H9 (cell line): ENCODE measurements at regions not wholly inside any gene's neighbourhood (a gene's known extent, or its start where the extent isn't known, plus 50 kb on each side); places are given as distances from the start of the nearest gene placed in this dataset.

Experiments
- DNase-seq: peaks from one replicate; pipeline ENCODE4 v3.0.0-alpha.2; 2017
- H2AFZ ChIP-seq: one replicate; pipeline ENCODE4 v1.6.1; 2013; ENCODE audit warnings: mild to moderate bottlenecking, low read length, control low read depth, moderate library complexity
- H2AK5ac ChIP-seq: 2 replicates; pipeline ENCODE4 v1.6.1; 2013; ENCODE audit warnings: low read length, control low read depth, mixed read lengths; ENCODE audit not compliant: insufficient read length
- H2BK120ac ChIP-seq: one replicate; pipeline ENCODE4 v1.6.1; 2013; ENCODE audit warnings: low read depth, mild to moderate bottlenecking, low read length, control low read depth, inconsistent platforms; ENCODE audit not compliant: poor library complexity, severe bottlenecking
- H2BK12ac ChIP-seq: 2 replicates; pipeline ENCODE4 v1.6.1; 2013; ENCODE audit warnings: low read length, control low read depth, mixed read lengths, low read depth; ENCODE audit not compliant: insufficient read length
- H2BK15ac ChIP-seq: 2 replicates; pipeline ENCODE4 v1.6.1; 2013; ENCODE audit warnings: low read depth, low read length, control low read depth
- H2BK20ac ChIP-seq: one replicate; pipeline ENCODE4 v1.6.1; 2013; ENCODE audit warnings: low read depth, mild to moderate bottlenecking, low read length, control low read depth, inconsistent platforms; ENCODE audit not compliant: poor library complexity, severe bottlenecking
- H2BK5ac ChIP-seq: 2 replicates; pipeline ENCODE4 v1.6.1; 2013; ENCODE audit warnings: low read length, control low read depth, mixed read lengths; ENCODE audit not compliant: insufficient read length
- H3K14ac ChIP-seq: 2 replicates; pipeline ENCODE4 v1.6.1; 2013; ENCODE audit warnings: low read length, control low read depth; ENCODE audit not compliant: insufficient read depth
- H3K18ac ChIP-seq: 2 replicates; pipeline ENCODE4 v1.6.1; 2013; ENCODE audit warnings: low read depth, mild to moderate bottlenecking, mixed read lengths, low read length, control low read depth; ENCODE audit not compliant: insufficient read length
- H3K23ac ChIP-seq: 2 replicates; pipeline ENCODE4 v1.6.1; 2013; ENCODE audit warnings: low read length, control low read depth, mixed read lengths, low read depth; ENCODE audit not compliant: insufficient read length
- H3K23me2 ChIP-seq: 2 replicates; pipeline ENCODE4 v1.6.1; 2013; ENCODE audit warnings: low read depth, mild to moderate bottlenecking, mixed read lengths, low read length, control low read depth; ENCODE audit not compliant: insufficient read length, poor library complexity, severe bottlenecking
- H3K27ac ChIP-seq: 2 replicates; pipeline ENCODE4 v1.5.1; 2013; ENCODE audit warnings: low read length, control low read depth, mixed read lengths, low read depth; ENCODE audit not compliant: insufficient read length
- H3K27me3 ChIP-seq: 2 replicates; pipeline ENCODE4 v1.6.1; 2013; ENCODE audit warnings: low read length, control low read depth, inconsistent platforms; ENCODE audit not compliant: insufficient read depth
- H3K4ac ChIP-seq: 2 replicates; pipeline ENCODE4 v1.6.1; 2013; ENCODE audit warnings: low read depth, mild to moderate bottlenecking, control low read depth, inconsistent platforms, low read length, moderate library complexity
- H3K4me1 ChIP-seq: 2 replicates; pipeline ENCODE4 v1.6.1; 2013; ENCODE audit warnings: low read length, control low read depth, inconsistent platforms; ENCODE audit not compliant: insufficient read depth
- H3K4me2 ChIP-seq: 2 replicates; pipeline ENCODE4 v1.6.1; 2013; ENCODE audit warnings: low read length, control low read depth, mixed read lengths; ENCODE audit not compliant: insufficient read length, insufficient read depth
- H3K56ac ChIP-seq: 2 replicates; pipeline ENCODE4 v1.6.1; 2013; ENCODE audit warnings: low read depth, mild to moderate bottlenecking, mixed read lengths, low read length, control low read depth; ENCODE audit not compliant: insufficient read length
- H3K79me1 ChIP-seq: 2 replicates; pipeline ENCODE4 v1.6.1; 2013; ENCODE audit warnings: low read depth, mild to moderate bottlenecking, moderate library complexity, low read length, control low read depth, inconsistent platforms; ENCODE audit not compliant: insufficient read depth, poor library complexity, severe bottlenecking
- H3K79me2 ChIP-seq: 2 replicates; pipeline ENCODE4 v1.6.1; 2013; ENCODE audit warnings: low read length, control low read depth, inconsistent platforms; ENCODE audit not compliant: insufficient read depth
- H3K9ac ChIP-seq: 2 replicates; pipeline ENCODE4 v1.6.1; 2013; ENCODE audit warnings: low read length, control low read depth, mixed read lengths; ENCODE audit not compliant: insufficient read length; ENCODE audit errors: extremely low read depth
- H3K9me3 ChIP-seq: one replicate; pipeline ENCODE4 v1.6.1; 2013; ENCODE audit warnings: low read depth, low read length, inconsistent platforms; ENCODE audit not compliant: control insufficient read depth
- H3T11ph ChIP-seq: one replicate; pipeline ENCODE4 v1.6.1; 2013; ENCODE audit warnings: mild to moderate bottlenecking, low read length, control low read depth, inconsistent platforms
- H4K20me1 ChIP-seq: one replicate; pipeline ENCODE4 v1.6.1; 2013; ENCODE audit not compliant: control insufficient read depth, insufficient read length, insufficient read depth
- H4K5ac ChIP-seq: 2 replicates; pipeline ENCODE4 v1.6.1; 2013; ENCODE audit warnings: low read depth, mild to moderate bottlenecking, mixed read lengths, low read length, control low read depth; ENCODE audit not compliant: insufficient read length
- H4K8ac ChIP-seq: replicated peaks from 2 replicates; pipeline ENCODE4 v1.6.1; 2013; ENCODE audit warnings: low read length, control low read depth, mixed read lengths, low read depth; ENCODE audit not compliant: insufficient read length
- H4K91ac ChIP-seq: 2 replicates; pipeline ENCODE4 v1.6.1; 2013; ENCODE audit warnings: low read depth, mild to moderate bottlenecking, moderate library complexity, mixed read lengths, low read length, control low read depth; ENCODE audit not compliant: insufficient read length
- H3K27ac Mint-ChIP-seq, 3 experiments: 2 replicates in 2 of 3; 3 replicates in 1 of 3; pipeline ENCODE4 v1.8.0; 2020 to 2021; ENCODE audit warnings: mixed read lengths in 3 of 3, mild to moderate bottlenecking in 1 of 3, moderate library complexity in 1 of 3
- H3K27me3 Mint-ChIP-seq: 2 replicates; pipeline ENCODE4 v1.8.0; 2021; ENCODE audit warnings: low read depth, mild to moderate bottlenecking, moderate library complexity, mixed read lengths
- H3K36me3 Mint-ChIP-seq, 3 experiments: 2 replicates in 2 of 3; 3 replicates in 1 of 3; pipeline ENCODE4 v1.8.0; 2020 to 2021; ENCODE audit warnings: low read depth in 3 of 3, mixed read lengths in 3 of 3; ENCODE audit not compliant: insufficient read depth in 1 of 3
- H3K4me1 Mint-ChIP-seq, 2 experiments: 2 replicates each; pipeline ENCODE4 v1.8.0; 2020; ENCODE audit warnings: mixed read lengths in 2 of 2
- H3K4me3 Mint-ChIP-seq, 2 experiments: 2 replicates in 1 of 2; 3 replicates in 1 of 2; pipeline ENCODE4 v1.8.0; 2020 to 2021; ENCODE audit warnings: mild to moderate bottlenecking in 2 of 2, mixed read lengths in 2 of 2, moderate library complexity in 1 of 2
- H3K9me3 Mint-ChIP-seq, 2 experiments: 2 replicates in 1 of 2; 3 replicates in 1 of 2; pipeline ENCODE4 v1.8.0; 2020; ENCODE audit warnings: mild to moderate bottlenecking in 2 of 2, mixed read lengths in 2 of 2, moderate library complexity in 1 of 2
- CTCF ChIP-seq: fragments of 200-600 bp; sonication (generic); conservative IDR thresholded peaks from 3 replicates; pipeline ENCODE4 v1.8.0; 2021; ENCODE audit warnings: antibody characterized with exemption, mild to moderate bottlenecking
- WGBS: extraction: QIAGEN DNeasy Blood & Tissue Kit; methylation state at CpG from one replicate; pipeline ENCODE4 v1.1.7; 2013; ENCODE audit warnings: missing lambda C conversion rate, low lambda C conversion rate, mixed read lengths; ENCODE audit not compliant: insufficient read length; ENCODE audit errors: extremely low coverage; 5-methylcytosine and 5-hydroxymethylcytosine counted together

- no peak overlapping the region for H3K18ac ChIP-seq
- H3K27me3 Mint-ChIP-seq, result no peaks in the 10 kb centered on the region
- H3K79me2 ChIP-seq, result no peaks in the 10 kb centered on the region
- H3K23me2 ChIP-seq, result no peaks in the 10 kb centered on the region
- H2BK5ac ChIP-seq, result no peak overlapping the region
- H4K5ac ChIP-seq, result no peak overlapping the region
- no peaks in the 10 kb centered on the region; a peak in 1 of 7 replicates for H3K36me3 Mint-ChIP-seq
- no peaks in the 10 kb centered on the region for H3K27me3 ChIP-seq
- no peaks in the 10 kb centered on the region for H3K79me1 ChIP-seq
- no peaks in the 10 kb centered on the region for H3K9me3 Mint-ChIP-seq
- no peak overlapping the region for H2BK15ac ChIP-seq
- H2AK5ac ChIP-seq, result no peak overlapping the region
- H3K4me3 Mint-ChIP-seq, result no peak overlapping the region
- no peak overlapping the region for H2BK120ac ChIP-seq
- no peaks in the 10 kb centered on the region for H4K20me1 ChIP-seq
- TF ChIP-seq CTCF, result no peak
- no peak overlapping the region for H2AFZ ChIP-seq
- H3K4me1 ChIP-seq, result no peaks in the 10 kb centered on the region
- no peak overlapping the region for H3K14ac ChIP-seq
- no peak for DNase-seq
- H3K56ac ChIP-seq, result no peak overlapping the region
- no peak overlapping the region for H4K91ac ChIP-seq
- no peak overlapping the region for H3K23ac ChIP-seq
- no peak overlapping the region for H3T11ph ChIP-seq
- no peak overlapping the region for H2BK20ac ChIP-seq
- H3K4ac ChIP-seq, result no peak overlapping the region
- H3K27ac Mint-ChIP-seq, result no peak overlapping the region
- WGBS, result no CpG with 5 or more reads among the region's 6 CpGs
- no peak overlapping the region for H3K4me2 ChIP-seq
- 0 out of 4 replicates have a peak, but pooled peaks cover 0 to 2% of the 10 kb centered on the region in 2 experiments for H3K4me1 Mint-ChIP-seq
- H3K9me3 ChIP-seq, result no peaks in the 10 kb centered on the region
- no peak overlapping the region for H2BK12ac ChIP-seq
- H3K27ac ChIP-seq, result no peak overlapping the region
- no peak overlapping the region for H3K9ac ChIP-seq
- no peak overlapping the region for H4K8ac ChIP-seq
These were observed 64.7 kb upstream of the PALM2AKAP2 start for GRCh38 chr9:109715344-109715743.
